K562 (cell line): ENCODE measurements at regions not wholly inside any gene's neighbourhood (a gene's known extent, or its start where the extent isn't known, plus 50 kb on each side); places are given as distances from the start of the nearest gene placed in this dataset.

ENCODE experiments used
- ATAC-seq: fragments of 200-7000 bp; cut with Tn5 transposase; 3 replicates; pipeline ENCODE4 v1.9.1; 2020; ENCODE audit warnings: moderate library complexity
- BruUV-seq: library from RNA; stranded (reverse); fragments of 400-500 nt; replicated peaks from 2 replicates; lab custom pipeline; 2021; lab: Mats Ljungman, UMichigan
- CTCF ChIA-PET: fragments of 300-600 bp; formaldehyde crosslinking; extraction: SDS; loops from one replicate; lab custom pipeline; 2021; ENCODE audit warnings: low intra/inter-chr PET ratio; lab: Yijun Ruan, JAX
- POLR2A ChIA-PET: fragments of 300-600, 350-650 bp; sonication (Branson Sonifier 250); formaldehyde crosslinking; extraction: SDS; loops from one replicate; lab custom pipeline; 2021; ENCODE audit warnings: antibody characterized with exemption, inconsistent platforms; lab: Yijun Ruan, JAX
- DNase-seq, 4 experiments: peaks; one replicate each; pipeline versions ENCODE4 v3.0.0 to v3.0.0-alpha.2; 2011 to 2018; ENCODE audit warnings: low spot score in 3 of 4, mixed read lengths in 3 of 4; ENCODE audit errors: extremely low read depth in 1 of 4
- FAIRE-seq: peaks from 2 replicates; lab custom pipeline; 2011; peaks lifted over from hg19 to GRCh38; lab: Jason Lieb, UNC
- H2AFZ ChIP-seq: 2 replicates; pipeline ENCODE4 v1.6.0; 2011; ENCODE audit warnings: low read depth, low read length, control low read depth, inconsistent platforms
- H3K27ac ChIP-seq: fragments of 200-600 bp; 3 replicates; pipeline ENCODE4 v1.8.0; 2011; ENCODE audit warnings: low read depth, mild to moderate bottlenecking, control low read depth, inconsistent platforms, low read length, moderate library complexity, mixed read lengths; ENCODE audit errors: extremely low read depth
- H3K27me3 ChIP-seq, 2 experiments: fragments of 300-600 bp in 1 of 2; 2 replicates in 1 of 2; 3 replicates in 1 of 2; pipeline versions ENCODE4 v1.6.0 to v1.8.0; 2011; ENCODE audit warnings: inconsistent platforms in 2 of 2, low read length in 2 of 2, mild to moderate bottlenecking in 1 of 2, mixed read lengths in 1 of 2, moderate library complexity in 1 of 2; ENCODE audit not compliant: control insufficient read depth in 2 of 2, insufficient read depth in 2 of 2
- H3K36me3 ChIP-seq: fragments of 300-600 bp; 3 replicates; pipeline ENCODE4 v1.8.0; 2011; ENCODE audit warnings: mild to moderate bottlenecking, low read length, inconsistent platforms; ENCODE audit not compliant: control insufficient read depth, insufficient read depth
- H3K4me1 ChIP-seq, 2 experiments: fragments of 200-600 bp in 1 of 2; replicated peaks in 1 of 2; 2 replicates in 1 of 2; 3 replicates in 1 of 2; pipeline versions ENCODE4 v1.5.1 to v1.8.0; 2011; ENCODE audit warnings: inconsistent platforms in 2 of 2, low read length in 2 of 2, mild to moderate bottlenecking in 1 of 2, mixed read lengths in 1 of 2, moderate library complexity in 1 of 2; ENCODE audit not compliant: control insufficient read depth in 2 of 2, insufficient read depth in 2 of 2
- H3K4me2 ChIP-seq: 2 replicates; pipeline ENCODE4 v1.6.1; 2011; ENCODE audit warnings: low read length, control low read depth, inconsistent platforms, mixed read lengths; ENCODE audit not compliant: insufficient read depth
- H3K4me3 ChIP-seq: fragments of 200-600 bp; sonication (generic), shearing (Covaris generic); 2 replicates; pipeline ENCODE4 v1.5.1; 2016; ENCODE audit warnings: control low read depth, inconsistent platforms
- H3K79me2 ChIP-seq: fragments of 200-600 bp; 3 replicates; pipeline ENCODE4 v1.8.0; 2011; ENCODE audit warnings: low read length, inconsistent platforms; ENCODE audit not compliant: control insufficient read depth, insufficient read depth
- H3K9ac ChIP-seq, 2 experiments: 2 replicates each; pipeline versions ENCODE4 v1.6.0 to v1.6.1; 2011; ENCODE audit warnings: low read depth in 2 of 2, low read length in 2 of 2, control low read depth in 1 of 2, inconsistent platforms in 1 of 2, mild to moderate bottlenecking in 1 of 2, mixed read lengths in 1 of 2; ENCODE audit not compliant: insufficient read depth in 1 of 2
- H3K9me1 ChIP-seq: one replicate; pipeline ENCODE4 v1.6.0; 2011; ENCODE audit warnings: inconsistent platforms, mild to moderate bottlenecking, low read length, moderate library complexity; ENCODE audit not compliant: control insufficient read depth, insufficient read depth
- H3K9me3 ChIP-seq: replicated peaks from 2 replicates; pipeline ENCODE4 v1.5.1; 2011; ENCODE audit warnings: low read depth, low read length, inconsistent platforms; ENCODE audit not compliant: control insufficient read depth, insufficient read depth
- H4K20me1 ChIP-seq: replicated peaks from 2 replicates; pipeline ENCODE4 v1.6.1; 2011; ENCODE audit warnings: low read length, inconsistent platforms, mixed read lengths; ENCODE audit not compliant: control insufficient read depth, insufficient read depth
- BRCA1 ChIP-seq, 2 experiments: fragments of 450-650 bp in 1 of 2; sonication (generic) in 1 of 2; formaldehyde crosslinking in 1 of 2; IDR thresholded peaks; 2 replicates each; pipeline versions ENCODE4 v1.5.0 to v1.6.1; 2017 to 2020; ENCODE audit warnings: mild to moderate bottlenecking in 1 of 2, missing genetic modification reagents in 1 of 2
- ETS1 ChIP-seq: conservative IDR thresholded peaks from 2 replicates; pipeline ENCODE4 v1.6.1; 2011; ENCODE audit warnings: low read depth, mild to moderate bottlenecking, low read length; ENCODE audit not compliant: control insufficient read depth
- GTF2A2 ChIP-seq: IDR thresholded peaks from 2 replicates; pipeline ENCODE4 v1.6.1; 2016; ENCODE audit warnings: mild to moderate bottlenecking, missing genetic modification characterization, missing compliant biosample characterization
- HMG20A ChIP-seq: fragments of 450-650 bp; formaldehyde crosslinking; conservative IDR thresholded peaks from 2 replicates; pipeline ENCODE4 v1.4.0; 2020; ENCODE audit warnings: mild to moderate bottlenecking, mixed read lengths
- NFATC3 ChIP-seq: fragments of 450-650 bp; IDR thresholded peaks from 2 replicates; pipeline ENCODE4 v1.6.1; 2017; ENCODE audit warnings: mild to moderate bottlenecking
- POU5F1 ChIP-seq: fragments of 150-350 bp; IDR thresholded peaks from 2 replicates; pipeline ENCODE4 v1.6.1; 2014; ENCODE audit warnings: borderline replicate concordance, low read length, low read depth, mild to moderate bottlenecking; ENCODE audit not compliant: partially characterized antibody
- TSHZ1 ChIP-seq: fragments of 250-450 bp; sonication (Bioruptor Pico); IDR thresholded peaks from 2 replicates; pipeline ENCODE4 v1.4.0; 2020; ENCODE audit warnings: mild to moderate bottlenecking, moderate library complexity
- XRCC3 ChIP-seq: fragments of 450-650 bp; IDR thresholded peaks from 2 replicates; pipeline ENCODE4 v1.6.1; 2017; ENCODE audit warnings: mild to moderate bottlenecking, moderate library complexity
- ZKSCAN3 ChIP-seq: fragments of 250-450 bp; sonication (Bioruptor Pico); IDR thresholded peaks from 2 replicates; pipeline ENCODE4 v1.4.0; 2020
- ZNF592 ChIP-seq: fragments of 450-650 bp; IDR thresholded peaks from 2 replicates; pipeline ENCODE4 v1.6.1; 2017; ENCODE audit warnings: antibody characterized with exemption, mild to moderate bottlenecking
- WGBS: fragments of 100-300 bp; shearing (Covaris generic); methylation state at CpG from one replicate; pipeline ENCODE4 v1.1.6; 2016; ENCODE audit warnings: low coverage, mixed read lengths; ENCODE audit not compliant: insufficient coverage; ENCODE audit errors: missing lambda C conversion rate; 5-methylcytosine and 5-hydroxymethylcytosine counted together
- in situ Hi-C: fragments of 300-500 bp; cut with MboI; formaldehyde crosslinking; loops from 4 replicates; pipeline ENCODE4 v1.15.0; 2018; ENCODE audit warnings: inconsistent platforms, mixed read lengths
- intact Hi-C: fragments of 100-400 bp; cut with micrococcal nuclease; formaldehyde crosslinking; loops from 2 replicates; pipeline ENCODE4 v1.14.2; 2022

GRCh38 chr5:27353970-27354369 is 315.6 kb upstream of the CDH9 start:
- Histone ChIP-seq H3K4me3 (no peak overlapping the region), H3K36me3 (no peaks in the 10 kb centered on the region), H3K9me1 (no peaks in the 10 kb centered on the region), H2AFZ (no peak overlapping the region), H3K27ac (no peak overlapping the region), H3K4me2 (no peak overlapping the region), H3K9ac (no peak overlapping the region), H3K9me3 (no peaks in the 10 kb centered on the region), H3K27me3 (no peaks in the 10 kb centered on the region), H3K4me1 (no peaks in the 10 kb centered on the region), H3K79me2 (no peaks in the 10 kb centered on the region), H4K20me1 (no peaks in the 10 kb centered on the region)
- in situ Hi-C loops: no loop called here
- ATAC-seq: no peak
- CTCF ChIA-PET: no interaction called here
- no peak for FAIRE-seq
- WGBS: 24% methylated on average over 6 of the region's 6 CpGs
- POLR2A ChIA-PET: no interaction called here
- intact Hi-C loops: no loop called here
- BruUV-seq: no TSS peak
- TF ChIP-seq XRCC3: no peak
- TF ChIP-seq HMG20A (CRISPR knock-in tag): no peak
- no peak for TF ChIP-seq ZNF592
- no peak for TF ChIP-seq NFATC3
- no peak for TF ChIP-seq GTF2A2
- no peak for TF ChIP-seq BRCA1 (IDR thresholded peaks at IDR 0.05)
- TF ChIP-seq BRCA1 (CRISPR knock-in tag; IDR thresholded peaks at IDR 0.05): no peak
- no peak for TF ChIP-seq ETS1
- no peak for TF ChIP-seq POU5F1
- no peak for TF ChIP-seq TSHZ1 (CRISPR knock-in tag)
- TF ChIP-seq ZKSCAN3 (CRISPR knock-in tag): no peak
- no peak for DNase-seq
